GM23248 (cell line): ENCODE measurements at regions not wholly inside any gene's neighbourhood (a gene's known extent, or its start where the extent isn't known, plus 50 kb on each side); places are given as distances from the start of the nearest gene placed in this dataset.

Source experiments
- EZH2 ChIP-seq: fragments of 200-600 bp; sonication (generic); IDR thresholded peaks from 2 replicates; pipeline ENCODE4 v1.6.1; 2018; ENCODE audit warnings: antibody characterized with exemption, mild to moderate bottlenecking; ENCODE audit not compliant: insufficient read depth, poor library complexity, severe bottlenecking
- EZH2phosphoT487 ChIP-seq: fragments of 200-600 bp; sonication (generic); IDR thresholded peaks from 2 replicates; pipeline ENCODE4 v1.6.1; 2018; ENCODE audit warnings: antibody characterized with exemption, moderate library complexity, mild to moderate bottlenecking, low read depth; ENCODE audit not compliant: insufficient read depth

DNA sequence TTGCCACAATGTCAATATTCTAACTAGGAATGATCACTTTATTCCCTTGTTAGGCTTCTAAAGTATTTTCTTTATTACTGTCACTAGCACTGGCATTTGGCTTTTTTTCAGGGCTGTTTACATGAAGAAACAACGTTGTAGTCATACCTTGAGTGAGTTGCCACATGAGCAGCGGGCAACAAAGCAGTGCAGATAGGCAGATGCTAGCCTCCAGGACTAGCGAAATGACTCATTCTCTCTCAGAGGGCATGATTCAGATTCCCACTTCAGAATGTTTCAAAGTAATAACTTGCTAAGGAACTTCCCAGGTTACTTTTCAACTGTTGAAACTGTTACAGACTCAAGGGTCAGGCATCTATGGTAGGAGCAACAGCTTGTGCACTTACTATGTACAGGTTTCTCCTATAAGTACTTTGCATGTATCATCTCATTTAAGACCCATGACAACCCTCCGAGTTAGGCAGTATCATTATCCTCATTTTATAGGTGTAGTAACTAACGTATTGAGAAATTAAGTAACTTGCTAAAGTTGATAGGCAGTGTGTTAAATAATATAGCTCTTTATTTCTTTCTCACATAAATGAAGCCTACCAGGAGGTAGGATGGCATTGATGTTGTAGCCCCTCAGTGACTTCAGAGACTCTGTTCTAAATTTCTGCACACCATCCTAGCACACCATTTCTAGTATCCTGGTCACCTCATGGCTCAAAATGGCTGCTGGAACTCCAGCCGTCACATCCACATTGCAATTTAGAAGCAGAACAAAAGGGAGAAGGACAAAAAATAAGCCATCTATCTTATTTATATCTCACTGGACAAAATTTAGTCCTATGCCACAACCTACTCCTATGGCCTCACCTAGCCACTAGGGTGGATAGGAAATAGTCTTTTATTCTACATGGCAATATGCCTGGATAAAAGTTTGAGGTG, 83.3 kb downstream of the ICOS start:
- no peak for TF ChIP-seq EZH2phosphoT487
- no peak for TF ChIP-seq EZH2
